GM18951 (cell line): ENCODE measurements at regions not wholly inside any gene's neighbourhood (a gene's known extent, or its start where the extent isn't known, plus 50 kb on each side); places are given as distances from the start of the nearest gene placed in this dataset.

Source experiments
- POLR2A ChIP-seq: IDR thresholded peaks from 4 replicates; pipeline ENCODE4 v1.6.1; 2011; ENCODE audit warnings: mild to moderate bottlenecking; ENCODE audit not compliant: insufficient read length, insufficient read depth; ENCODE audit errors: extremely low read depth
- in situ Hi-C: fragments of 300-500 bp; cut with MboI; formaldehyde crosslinking; loops from one replicate; pipeline ENCODE4 v1.12.0; 2022; ENCODE audit warnings: low sequenced_read_pairs, mixed read lengths, inconsistent platforms; ENCODE audit not compliant: unreplicated experiment

DNA sequence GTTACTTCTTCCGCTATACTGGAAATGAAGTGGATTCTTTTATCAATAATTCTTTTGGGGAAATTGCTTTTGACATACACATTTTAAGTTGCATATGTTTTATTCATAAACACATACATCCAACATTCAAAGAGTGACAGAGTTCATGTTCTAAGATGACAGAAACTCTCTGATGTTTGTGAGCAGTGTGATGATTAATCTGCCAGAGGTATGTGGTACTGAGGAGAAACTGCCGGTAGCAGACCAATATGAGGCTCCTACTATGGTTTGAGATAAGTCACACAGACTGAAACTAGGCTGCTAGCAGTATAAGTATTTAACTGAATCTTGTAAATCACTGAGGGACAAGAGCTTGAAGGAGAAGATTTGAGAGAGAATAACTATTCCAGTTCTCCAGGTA, 524.1 kb upstream of the SEMA3D start:
- no peak for TF ChIP-seq POLR2A
- in situ Hi-C loops = no loop called here

DNA sequence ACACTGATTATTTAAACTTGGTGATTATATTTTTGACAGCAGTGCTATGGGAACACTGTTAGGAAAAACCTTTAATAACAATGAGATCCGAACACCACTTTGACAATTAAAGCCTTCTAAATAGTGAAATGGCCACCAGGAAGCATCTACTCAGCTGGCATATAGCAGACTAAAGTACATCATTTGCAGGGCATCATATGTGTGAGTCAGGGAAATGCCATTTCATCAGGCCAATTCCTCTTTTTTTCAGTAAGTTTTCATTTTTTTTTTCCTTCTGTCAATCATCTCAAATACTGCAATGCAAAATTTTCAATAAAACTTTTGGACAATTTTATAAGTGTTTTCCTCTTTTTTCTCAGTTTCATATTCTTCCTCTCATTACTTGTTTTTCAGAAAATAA, 521.4 kb upstream of the SEMA3D start:
- in situ Hi-C loops = no loop called here

DNA sequence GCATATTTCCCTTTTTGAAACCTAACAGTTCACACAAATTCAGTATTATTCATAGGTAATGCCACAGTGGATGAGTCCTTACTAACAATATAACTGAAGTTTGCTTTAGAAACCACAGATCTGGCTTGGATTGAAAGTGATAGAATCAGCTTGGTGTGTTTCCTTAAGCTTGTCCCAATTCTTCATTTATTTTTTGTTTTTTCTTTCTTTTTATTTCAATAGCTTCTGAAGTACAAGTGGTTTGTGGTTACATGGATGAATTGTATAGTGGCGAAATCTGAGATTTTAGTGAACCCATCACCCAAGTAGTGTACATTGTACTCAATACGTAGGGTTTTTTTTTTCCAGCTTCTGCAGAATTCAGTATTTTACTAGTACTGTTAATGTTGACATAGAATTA, 518.2 kb upstream of the SEMA3D start:
- in situ Hi-C loops = no loop called here
- TF ChIP-seq POLR2A = no peak

More for the DNA sequence above, 521.4 kb upstream of the SEMA3D start:
- TF ChIP-seq POLR2A = no peak

DNA sequence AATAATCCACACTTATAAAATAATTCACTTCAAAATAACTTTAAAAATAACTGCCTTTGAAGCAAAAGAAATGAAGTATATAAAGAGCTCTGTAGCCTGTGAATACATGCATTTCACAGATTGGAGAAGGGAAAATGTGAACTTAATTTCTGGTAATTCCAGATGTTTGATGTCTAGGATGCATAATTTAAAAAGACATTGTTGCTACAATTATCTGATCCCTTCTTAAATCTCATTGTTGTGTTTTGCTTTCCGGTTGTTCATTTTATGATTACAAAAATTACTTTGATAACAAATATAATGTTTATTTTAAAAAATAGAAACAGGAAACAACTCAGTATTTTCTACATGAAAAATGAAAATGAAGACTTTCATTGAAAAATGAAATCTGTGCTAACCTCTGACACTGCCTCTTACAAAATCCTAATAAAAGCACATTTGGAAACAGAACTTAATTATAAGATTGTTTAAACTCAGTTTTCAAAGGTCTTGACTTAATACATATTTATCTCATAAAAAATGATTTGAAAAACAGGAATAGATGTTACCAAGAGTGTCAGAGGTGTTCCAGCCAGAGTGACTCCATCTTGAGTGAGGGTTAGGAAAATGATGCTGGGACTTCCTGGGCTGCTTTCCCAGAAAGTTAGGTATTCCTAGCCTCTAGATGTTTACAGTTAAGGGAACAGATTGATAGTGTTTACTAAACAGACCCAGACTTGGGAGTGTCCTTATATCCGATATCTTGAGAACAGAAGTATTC, 516.6 kb upstream of the SEMA3D start:
- TF ChIP-seq POLR2A = no peak
- in situ Hi-C loops = no loop called here

DNA sequence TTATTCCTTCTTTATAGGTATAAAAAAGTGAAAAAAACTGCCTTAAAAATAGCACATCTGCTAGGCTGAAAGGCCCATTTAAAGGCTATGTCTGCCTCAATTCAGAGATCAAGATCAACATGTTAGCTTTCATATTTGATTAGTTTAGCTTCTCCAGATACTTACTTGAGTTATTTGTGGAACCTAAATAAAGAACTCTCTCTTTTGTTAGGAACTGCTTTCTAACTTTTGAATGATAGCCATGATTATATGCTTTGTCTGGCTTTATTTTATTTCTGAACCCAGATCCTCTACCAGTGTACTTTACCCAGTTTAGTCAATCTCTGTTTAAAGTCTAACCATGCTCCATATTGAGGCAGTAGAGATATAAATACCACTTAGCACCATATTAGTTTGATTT, 515.5 kb upstream of the SEMA3D start:
- no peak for TF ChIP-seq POLR2A
- in situ Hi-C loops = no loop called here

DNA sequence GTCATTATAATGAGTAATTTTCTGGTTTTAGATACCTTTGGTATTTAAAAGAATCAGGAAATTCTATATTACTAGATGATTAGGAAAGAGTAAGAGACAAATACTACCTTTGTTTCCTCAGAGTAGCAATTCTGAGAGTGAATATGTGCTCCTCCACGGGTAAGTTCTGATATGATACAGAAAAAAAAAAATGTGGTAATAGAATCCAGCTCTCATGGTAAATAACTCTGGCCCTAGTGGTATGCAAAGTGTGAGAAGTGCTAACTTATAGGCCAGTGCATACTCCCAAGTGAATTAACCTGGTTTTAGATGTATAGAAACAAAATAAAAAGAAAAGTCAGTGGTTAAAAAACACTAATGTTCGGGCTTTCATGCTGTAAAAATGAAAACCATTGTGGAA, 512.6 kb upstream of the SEMA3D start:
- no peak for TF ChIP-seq POLR2A
- in situ Hi-C loops = no loop called here

DNA sequence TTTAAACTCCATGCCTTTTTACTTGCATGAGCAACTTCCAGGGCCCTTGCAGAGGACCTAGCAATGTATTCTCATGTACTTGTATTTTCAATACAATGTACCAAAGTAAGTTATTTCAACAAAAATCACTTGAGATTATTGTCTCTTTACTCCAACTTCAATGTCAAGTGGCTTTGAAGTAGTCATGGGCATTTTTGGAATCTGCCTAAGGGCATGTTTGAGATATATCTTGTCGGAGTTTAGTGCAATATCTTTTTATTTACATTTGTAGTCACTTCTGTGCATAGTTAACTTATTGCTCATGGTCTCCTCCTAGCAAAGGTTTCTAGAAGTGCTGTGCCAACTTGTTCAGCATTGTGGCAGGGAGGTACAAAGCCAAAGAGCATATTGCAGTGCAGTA, 508.7 kb upstream of the SEMA3D start:
- in situ Hi-C loops = no loop called here
- TF ChIP-seq POLR2A = no peak

DNA sequence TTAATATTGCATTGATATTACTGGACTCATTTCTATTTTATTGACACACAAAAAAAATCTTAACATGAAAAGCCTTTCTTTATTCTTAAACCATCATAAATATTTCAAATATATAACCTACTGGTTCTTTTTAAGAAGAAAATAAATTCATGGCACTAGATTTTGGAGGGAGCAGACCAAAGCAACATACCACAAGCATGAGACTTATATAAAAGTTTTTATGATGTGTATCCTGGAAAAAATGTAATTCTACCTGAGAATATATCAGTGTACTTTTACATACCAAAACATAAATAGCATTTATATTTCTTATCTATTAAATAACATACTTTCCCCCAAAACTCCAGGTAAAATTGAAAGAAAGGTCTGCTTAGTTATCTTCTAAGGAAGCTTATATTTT, 508.2 kb upstream of the SEMA3D start:
- in situ Hi-C loops = no loop called here
- no peak for TF ChIP-seq POLR2A

DNA sequence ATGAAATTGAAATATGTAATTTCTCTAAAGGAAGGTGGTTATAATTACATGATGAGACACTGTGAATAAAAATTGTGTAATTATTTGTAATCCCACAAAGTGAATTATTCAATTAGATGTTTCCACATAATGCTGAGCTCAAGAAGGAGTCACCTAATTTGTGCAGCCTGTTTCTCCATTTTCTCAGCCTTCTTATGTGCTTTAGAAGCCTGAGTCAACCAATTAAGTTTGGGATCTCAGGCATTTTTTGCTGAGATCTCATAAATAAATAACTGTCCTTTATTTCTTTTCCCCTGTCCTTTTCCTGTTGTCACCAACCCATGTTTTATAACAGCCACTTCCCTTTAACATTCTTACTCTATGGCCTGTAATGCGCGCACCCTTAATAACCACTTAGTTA, 506.5 kb upstream of the SEMA3D start:
- in situ Hi-C loops = no loop called here
- TF ChIP-seq POLR2A = no peak

DNA sequence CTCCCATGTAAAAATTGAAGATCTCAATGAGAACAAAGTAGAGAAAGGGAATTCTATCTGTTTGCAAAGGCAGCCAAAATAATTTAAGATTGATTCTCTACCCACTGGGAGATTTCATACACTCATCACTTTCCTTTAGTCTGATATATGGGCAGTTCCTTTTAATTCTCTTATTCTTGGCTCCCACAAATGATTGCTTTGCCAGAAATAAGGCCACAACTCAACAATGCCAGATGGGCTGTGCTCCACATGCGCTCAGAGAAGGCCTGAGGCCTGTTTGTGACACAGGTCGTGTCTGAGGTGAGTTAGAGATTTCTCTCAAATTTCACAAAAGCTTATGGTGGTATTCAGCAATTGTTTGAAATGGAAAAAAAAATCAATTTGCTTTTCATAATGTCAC, 501.9 kb upstream of the SEMA3D start:
- in situ Hi-C loops = no loop called here
- no peak for TF ChIP-seq POLR2A

DNA sequence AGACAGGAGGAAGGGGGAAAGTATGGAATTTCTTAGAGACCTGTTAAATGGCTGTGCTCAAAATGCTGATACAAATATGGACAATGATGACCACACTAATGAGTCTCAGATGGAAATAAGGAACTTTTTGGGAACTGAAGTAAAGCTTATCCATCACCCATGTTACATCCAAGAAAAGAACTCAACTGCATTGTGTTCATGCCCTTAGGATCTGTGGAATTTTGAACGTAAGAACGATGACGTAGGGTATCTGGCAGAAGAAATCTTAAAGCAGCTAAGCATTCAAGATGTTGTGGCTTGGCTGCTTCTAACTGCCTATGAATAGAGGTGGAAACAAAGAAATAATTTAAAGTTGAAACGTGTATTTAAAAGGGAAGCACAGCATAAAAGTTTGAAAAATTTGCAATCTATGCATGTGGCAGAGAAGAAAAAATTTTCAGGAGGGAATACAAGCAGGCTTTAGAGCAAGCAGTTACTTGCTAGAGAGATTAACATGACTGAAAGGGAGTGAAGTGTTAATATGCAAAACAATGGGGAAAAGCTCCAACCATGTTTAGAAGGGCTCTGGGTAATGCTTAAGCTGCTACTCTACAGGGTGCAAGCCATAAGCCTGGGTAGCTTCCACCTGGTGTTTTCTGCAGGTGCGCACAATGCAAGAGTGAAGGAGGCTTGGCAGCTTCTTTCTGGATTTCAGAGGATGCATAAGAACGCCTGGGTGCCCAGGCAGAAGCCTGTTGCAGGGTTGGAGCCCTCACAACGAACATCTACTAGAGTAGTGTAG, 499.7 kb upstream of the SEMA3D start:
- no peak for TF ChIP-seq POLR2A
- in situ Hi-C loops = no loop called here

DNA sequence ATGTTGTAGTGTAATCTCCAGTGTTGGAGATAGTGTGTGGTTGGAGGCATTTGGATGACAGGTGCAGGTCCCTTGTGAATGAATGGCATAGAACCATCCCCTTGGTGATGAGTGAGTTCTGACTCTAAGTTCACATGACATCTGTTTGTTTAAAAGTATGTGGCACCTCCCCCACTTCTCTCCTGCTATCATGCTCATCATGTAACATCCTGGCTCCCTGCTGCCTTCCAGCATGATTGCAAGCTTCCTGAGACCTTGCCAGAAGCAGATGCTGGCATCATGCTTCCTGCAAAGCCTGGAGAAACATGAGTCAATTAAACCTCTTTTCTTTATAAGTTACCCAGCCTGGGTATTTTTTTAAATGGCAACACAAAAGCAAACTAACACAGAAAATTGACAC, 499.0 kb upstream of the SEMA3D start:
- in situ Hi-C loops = no loop called here
- no peak for TF ChIP-seq POLR2A

DNA sequence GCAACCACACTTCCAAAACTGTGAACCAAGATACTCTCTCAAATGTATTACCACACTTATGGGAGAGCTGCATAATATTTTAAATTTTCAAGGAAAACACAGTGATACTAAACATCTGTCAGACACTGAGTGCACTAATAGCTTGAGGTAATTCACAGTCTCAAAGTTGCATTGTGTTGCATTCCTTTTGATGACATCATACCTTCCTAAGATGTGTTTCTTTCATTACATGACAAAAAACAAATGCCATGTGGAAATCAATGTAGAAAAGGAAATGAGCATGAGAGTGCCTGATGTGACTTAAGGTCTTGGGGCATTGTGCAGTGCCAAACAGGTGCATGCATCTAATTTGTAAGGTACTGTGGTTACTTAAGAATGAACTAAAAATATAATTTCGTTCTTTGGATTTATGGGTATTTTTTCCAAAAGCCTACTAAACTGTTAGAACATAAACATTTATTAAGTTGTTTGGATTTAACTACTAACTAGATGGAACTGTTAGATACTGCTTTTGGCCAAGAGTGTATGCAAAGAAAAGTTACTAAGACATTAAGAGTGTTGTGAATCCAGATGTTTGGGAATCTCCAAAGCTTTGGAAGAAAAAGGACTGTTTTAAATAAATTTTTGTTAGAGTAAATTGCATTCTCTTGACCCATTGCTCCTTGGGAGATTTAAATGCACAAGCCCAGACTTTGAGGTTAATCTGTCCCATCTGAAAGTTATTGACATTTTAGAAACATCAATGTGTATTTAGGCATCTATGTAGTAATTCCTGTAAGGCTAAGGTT, 496.2 kb upstream of the SEMA3D start:
- in situ Hi-C loops = no loop called here
- TF ChIP-seq POLR2A = no peak
